Stomach (tissue), 8 donors: ENCODE measurements at regions not wholly inside any gene's neighbourhood (a gene's known extent, or its start where the extent isn't known, plus 50 kb on each side); places are given as distances from the start of the nearest gene placed in this dataset.
"Not testable (repeated sequence)": the region's sequence is repeated elsewhere in the genome, so short reads cannot be mapped to it uniquely, and the experiment has no call there.

Experiments used
- DNase-seq, 2 donors: peaks; one replicate each; pipeline versions ENCODE4 v3.0.0 to v3.0.0-alpha.2; 2013 to 2019
- H3K27ac ChIP-seq, 5 donors: fragments of 200-600 bp in 4 of 5; sonication (generic) in 4 of 5; one replicate each; pipeline ENCODE4 v1.5.1; 2013 to 2019; ENCODE audit warnings: mild to moderate bottlenecking in 1 of 5, moderate library complexity in 1 of 5
- H3K27me3 ChIP-seq, 3 donors: fragments of 200-600 bp; sonication (generic); one replicate each; pipeline ENCODE4 v1.5.1; 2017 to 2019; ENCODE audit warnings: mixed run types in 1 of 3
- H3K36me3 ChIP-seq, 4 donors: fragments of 200-600 bp; sonication (generic); 1 replicate in 3 of 4; 2 replicates in 1 of 4; pipeline ENCODE4 v1.5.1; 2016 to 2019
- H3K4me1 ChIP-seq, 4 donors: fragments of 200-600 bp; sonication (generic); one replicate each; pipeline ENCODE4 v1.5.1; 2016 to 2019
- H3K4me3 ChIP-seq, 4 donors: fragments of 200-600 bp; sonication (generic) in 3 of 4; one replicate each; pipeline ENCODE4 v1.5.1; 2016 to 2019; ENCODE audit warnings: mild to moderate bottlenecking in 1 of 4
- H3K9me3 ChIP-seq, 4 donors: fragments of 200-600 bp; sonication (generic); one replicate each; pipeline ENCODE4 v1.5.1; 2016 to 2019
- EP300 ChIP-seq: sonication (generic); formaldehyde crosslinking; IDR thresholded peaks from one replicate; pipeline ENCODE4 v1.6.1; 2017; ENCODE audit warnings: antibody characterized with exemption
- POLR2A ChIP-seq, 4 donors: fragments of 450-650 bp; IDR thresholded peaks; one replicate each; pipeline ENCODE4 v1.6.1; 2016; ENCODE audit warnings: antibody characterized with exemption in 4 of 4, control low read depth in 2 of 4, mild to moderate bottlenecking in 1 of 4, moderate library complexity in 1 of 4
- POLR2AphosphoS5 ChIP-seq, 3 donors: sonication (generic); formaldehyde crosslinking; IDR thresholded peaks; one replicate each; pipeline ENCODE4 v1.6.1; 2016; ENCODE audit warnings: antibody characterized with exemption in 3 of 3
- WGBS, 5 donors: extraction: QIAGEN DNeasy Blood & Tissue Kit in 3 of 5; methylation state at CpG; one replicate each; pipeline versions ENCODE4 v1.1.5 to v1.1.7; 2013 to 2018; 5-methylcytosine and 5-hydroxymethylcytosine counted together
- intact Hi-C: fragments of 100-400 bp; cut with DNase I; formaldehyde crosslinking; loops from one replicate; pipeline ENCODE4 v1.15.1; 2023; ENCODE audit warnings: low total_unique reads
- TF ChIP-seq, protein P1 (sequence below), 7 experiments: fragments of 450-650 bp in 4 of 7; fragments of 200-600 bp in 3 of 7; sonication (generic) in 3 of 7; IDR thresholded peaks; one replicate each; pipeline ENCODE4 v1.5.1; 2016 to 2019; ENCODE audit warnings: antibody characterized with exemption in 7 of 7, control low read depth in 2 of 7, mild to moderate bottlenecking in 1 of 7
- donor health status: healthy with polysubstance abuse.
- donor health status: Bipolar disorder and iron deficiency.
- donor health status: healthy.

DNA sequence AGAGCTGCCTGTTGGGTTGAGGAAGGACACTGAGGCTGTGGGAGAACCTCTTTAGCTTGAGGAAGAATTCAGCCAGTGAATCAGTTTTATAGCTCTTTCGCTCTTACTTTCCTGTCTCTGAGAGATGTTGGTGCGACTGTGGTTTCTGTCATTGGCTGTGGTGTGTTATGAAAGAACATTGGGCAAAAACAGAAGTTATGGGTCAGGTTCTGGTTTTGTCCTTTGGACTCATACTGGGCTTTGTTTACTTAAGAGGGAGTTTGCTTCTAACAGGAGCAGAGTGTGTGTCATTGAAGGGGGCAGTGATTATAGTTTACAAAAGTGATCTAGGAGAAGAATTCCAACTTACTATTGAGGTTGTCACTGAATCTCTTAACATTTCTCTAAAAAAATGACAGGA lies 97.0 kb downstream of the TLR5 start:
- H3K9me3 ChIP-seq, result peaks cover 0 to 33% (median 18%) of the 10 kb centered on the region in 4 donors
- H3K27ac ChIP-seq, result no peak overlapping the region
- H3K36me3 ChIP-seq, result no peaks in the 10 kb centered on the region
- no peaks in the 10 kb centered on the region for H3K27me3 ChIP-seq
- H3K4me3 ChIP-seq, result no peak overlapping the region
- DNase-seq, result no peak
- peaks cover 0 to 5% (median 0%) of the 10 kb centered on the region in 4 donors for H3K4me1 ChIP-seq
- TF ChIP-seq POLR2AphosphoS5 (IDR thresholded peaks at IDR 0.05) (no peak), POLR2A (IDR thresholded peaks at IDR 0.05) (no peak), EP300 (no peak)
- TF ChIP-seq, protein P1, sequence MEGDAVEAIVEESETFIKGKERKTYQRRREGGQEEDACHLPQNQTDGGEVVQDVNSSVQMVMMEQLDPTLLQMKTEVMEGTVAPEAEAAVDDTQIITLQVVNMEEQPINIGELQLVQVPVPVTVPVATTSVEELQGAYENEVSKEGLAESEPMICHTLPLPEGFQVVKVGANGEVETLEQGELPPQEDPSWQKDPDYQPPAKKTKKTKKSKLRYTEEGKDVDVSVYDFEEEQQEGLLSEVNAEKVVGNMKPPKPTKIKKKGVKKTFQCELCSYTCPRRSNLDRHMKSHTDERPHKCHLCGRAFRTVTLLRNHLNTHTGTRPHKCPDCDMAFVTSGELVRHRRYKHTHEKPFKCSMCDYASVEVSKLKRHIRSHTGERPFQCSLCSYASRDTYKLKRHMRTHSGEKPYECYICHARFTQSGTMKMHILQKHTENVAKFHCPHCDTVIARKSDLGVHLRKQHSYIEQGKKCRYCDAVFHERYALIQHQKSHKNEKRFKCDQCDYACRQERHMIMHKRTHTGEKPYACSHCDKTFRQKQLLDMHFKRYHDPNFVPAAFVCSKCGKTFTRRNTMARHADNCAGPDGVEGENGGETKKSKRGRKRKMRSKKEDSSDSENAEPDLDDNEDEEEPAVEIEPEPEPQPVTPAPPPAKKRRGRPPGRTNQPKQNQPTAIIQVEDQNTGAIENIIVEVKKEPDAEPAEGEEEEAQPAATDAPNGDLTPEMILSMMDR (IDR thresholded peaks at IDR 0.05), result no peak
- intact Hi-C loops, result no loop called here
- WGBS, 5 donors, result 94 to 100% (median 95%) methylated on average over 2 of the region's 2 CpGs

DNA sequence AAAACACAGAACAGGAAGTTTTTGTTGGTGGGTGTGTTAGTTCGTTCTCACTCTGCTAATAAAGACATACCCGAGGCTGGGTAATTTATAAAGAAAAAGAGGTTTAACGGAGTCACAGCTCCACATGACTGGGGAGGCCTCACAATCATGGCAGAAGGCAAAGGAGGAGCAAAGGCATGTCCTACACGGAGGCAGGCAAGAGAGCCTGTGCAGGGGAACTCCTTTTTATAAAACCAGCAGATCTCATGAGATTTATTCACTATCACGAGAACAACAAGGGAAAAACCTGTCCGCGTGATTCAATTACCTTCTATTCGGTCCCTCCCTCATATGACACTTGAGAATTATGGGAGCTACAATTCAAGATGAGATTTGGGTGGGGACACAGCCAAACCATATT lies 96.6 kb downstream of the TLR5 start:
- intact Hi-C loops, H3K4me3 ChIP-seq, H3K27me3 ChIP-seq, H3K36me3 ChIP-seq, H3K4me1 ChIP-seq, DNase-seq, H3K27ac ChIP-seq: not testable (repeated sequence)
- H3K9me3 ChIP-seq, result peaks cover 0 to 33% (median 18%) of the 10 kb centered on the region in 4 donors
- WGBS, 5 donors, result 87 to 94% (median 92%) methylated on average over 8 of the region's 8 CpGs

DNA sequence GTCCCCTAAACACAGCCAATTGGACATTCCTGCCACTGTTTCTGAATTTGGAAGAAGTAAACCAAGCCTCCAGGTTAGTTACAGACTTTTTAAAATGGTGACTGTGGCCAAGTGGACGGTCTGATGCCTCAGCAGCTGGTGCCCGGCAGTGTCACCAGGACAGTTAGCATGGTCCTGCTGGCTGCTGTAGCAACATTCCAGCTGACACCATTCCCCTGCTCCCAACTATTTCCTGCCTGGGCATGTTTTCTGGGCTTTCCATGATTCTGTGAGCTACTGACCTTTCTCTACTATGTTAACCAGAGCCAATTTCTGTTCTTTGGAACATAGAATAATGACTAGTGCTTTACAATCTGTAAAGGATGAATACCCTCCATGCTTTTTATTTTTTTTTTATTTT lies 95.0 kb downstream of the TLR5 start:
- TF ChIP-seq POLR2A (IDR thresholded peaks at IDR 0.05) (no peak), EP300 (no peak), POLR2AphosphoS5 (IDR thresholded peaks at IDR 0.05) (no peak)
- TF ChIP-seq, protein P1 (IDR thresholded peaks at IDR 0.05), result no peak
- Histone ChIP-seq H3K4me1 (peaks cover 0 to 7% (median 0%) of the 10 kb centered on the region in 4 donors), H3K4me3 (no peak overlapping the region), H3K9me3 (peaks cover 0 to 33% (median 18%) of the 10 kb centered on the region in 4 donors), H3K27ac (no peak overlapping the region), H3K36me3 (no peaks in the 10 kb centered on the region), H3K27me3 (no peaks in the 10 kb centered on the region)
- no peak for DNase-seq
- intact Hi-C loops, result no loop called here
- 80 to 100% (median 92%) methylated on average over 2 of the region's 2 CpGs for WGBS, 5 donors

DNA sequence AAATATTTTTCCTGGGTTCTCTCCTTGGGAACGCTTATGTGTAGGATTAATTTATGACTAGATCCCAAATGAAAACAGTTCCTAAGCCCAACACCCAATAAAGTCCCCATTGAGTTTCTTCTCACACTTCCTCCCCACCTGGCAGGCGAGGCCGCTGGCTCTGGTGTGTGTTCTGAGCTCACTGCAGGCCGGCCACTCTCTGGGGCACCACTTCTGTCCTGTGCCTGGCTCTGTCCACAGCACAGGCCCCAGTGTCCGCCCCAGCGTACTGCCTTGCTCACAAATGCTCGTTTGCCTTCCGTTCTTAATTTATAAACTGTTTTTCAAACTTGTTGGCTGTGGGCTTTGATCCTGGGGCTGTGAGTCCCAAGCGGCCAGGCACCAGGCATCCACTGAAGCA lies 90.6 kb downstream of the TLR5 start:
- DNase-seq, result no peak
- TF ChIP-seq POLR2A (IDR thresholded peaks at IDR 0.05) (no peak), EP300 (no peak), POLR2AphosphoS5 (IDR thresholded peaks at IDR 0.05) (no peak)
- 89 to 94% (median 93%) methylated on average over 9 of the region's 9 CpGs for WGBS, 5 donors
- Histone ChIP-seq H3K27ac (no peak overlapping the region), H3K9me3 (peaks cover 0 to 4% (median 0%) of the 10 kb centered on the region in 4 donors), H3K4me3 (no peak overlapping the region), H3K36me3 (no peaks in the 10 kb centered on the region), H3K4me1 (peaks cover 0 to 7% (median 0%) of the 10 kb centered on the region in 4 donors), H3K27me3 (no peaks in the 10 kb centered on the region)
- intact Hi-C loops, result no loop called here

DNA sequence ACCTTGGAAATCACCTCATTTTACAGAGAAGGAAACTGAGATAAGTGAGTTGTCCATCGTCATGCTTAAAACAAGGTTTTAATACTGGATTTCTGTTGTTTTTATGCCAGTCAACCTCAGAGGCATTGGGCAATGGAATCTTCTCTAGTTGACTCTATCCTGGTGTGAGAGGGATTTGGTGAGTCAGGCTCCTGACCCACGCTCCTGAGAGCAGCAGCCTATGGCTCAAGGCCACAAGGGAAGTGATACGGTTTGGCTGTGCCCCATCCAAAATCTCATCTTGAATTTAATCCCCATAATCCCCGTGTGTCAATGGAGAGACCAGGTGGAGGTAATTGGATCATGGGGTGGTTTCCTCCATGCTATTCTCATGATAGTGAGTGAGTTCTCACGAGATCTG lies 90.1 kb downstream of the TLR5 start:
- H3K9me3 ChIP-seq, result no peaks in the 10 kb centered on the region
- DNase-seq, result no peak
- H3K36me3 ChIP-seq, result no peaks in the 10 kb centered on the region
- intact Hi-C loops, result no loop called here
- peaks cover 0 to 7% (median 0%) of the 10 kb centered on the region in 4 donors for H3K4me1 ChIP-seq
- TF ChIP-seq, protein P1 (IDR thresholded peaks at IDR 0.05), result no peak
- no peak for TF ChIP-seq EP300
- no peak for TF ChIP-seq POLR2A (IDR thresholded peaks at IDR 0.05)
- TF ChIP-seq POLR2AphosphoS5 (IDR thresholded peaks at IDR 0.05), result no peak
- H3K27me3 ChIP-seq, result no peaks in the 10 kb centered on the region
- H3K4me3 ChIP-seq, result no peak overlapping the region
- WGBS, 5 donors, result 77 to 91% (median 84%) methylated on average over 5 of the region's 5 CpGs
- no peak overlapping the region for H3K27ac ChIP-seq
